NB4 (cell line): ENCODE measurements at regions not wholly inside any gene's neighbourhood (a gene's known extent, or its start where the extent isn't known, plus 50 kb on each side); places are given as distances from the start of the nearest gene placed in this dataset.
A peak's percentile ranks its signal among the peaks of the same experiment; 100 is the strongest.

Experiments
- DNase-seq: peaks from one replicate; pipeline ENCODE4 v3.0.0; 2010; ENCODE audit warnings: low read depth
- H3K4me3 ChIP-seq: one replicate; pipeline ENCODE4 v1.5.1; 2011; ENCODE audit warnings: mild to moderate bottlenecking, low read depth, low read length, moderate library complexity
- CTCF ChIP-seq: IDR thresholded peaks from one replicate; pipeline ENCODE4 v1.5.1; 2012; ENCODE audit warnings: low read depth, low read length
- MAX ChIP-seq: IDR thresholded peaks from 2 replicates; pipeline ENCODE4 v1.6.1; 2011; ENCODE audit warnings: low read depth, low read length
- MYC ChIP-seq: IDR thresholded peaks from 2 replicates; pipeline ENCODE4 v1.6.1; 2011; ENCODE audit warnings: low read depth, low read length
- POLR2A ChIP-seq: IDR thresholded peaks from 2 replicates; pipeline ENCODE4 v1.6.1; 2011; ENCODE audit warnings: mild to moderate bottlenecking; ENCODE audit not compliant: insufficient read length; ENCODE audit errors: extremely low read depth

DNA sequence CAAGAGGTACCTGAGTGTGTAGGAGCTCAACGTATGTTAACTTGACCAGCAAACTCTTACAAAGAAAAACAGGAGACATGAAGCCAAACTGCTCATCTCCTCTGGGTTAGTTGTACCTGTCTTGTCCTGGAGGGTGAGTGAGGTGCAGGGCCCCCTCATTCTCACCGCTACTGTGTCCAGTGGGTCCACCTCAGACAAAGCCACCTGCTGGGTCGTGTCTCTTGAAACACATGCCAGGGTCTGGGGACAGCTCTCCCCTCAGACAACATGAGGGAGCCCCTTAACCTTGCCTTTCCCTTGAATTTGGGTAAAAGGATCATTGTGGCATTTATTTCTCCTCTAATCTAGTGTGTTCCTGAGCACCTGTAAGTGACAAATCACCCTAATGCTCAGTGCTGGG is 185.6 kb downstream of the TLE3 start:
- no peak for DNase-seq
- TF ChIP-seq MAX (no peak), CTCF (no peak), MYC (no peak), POLR2A (no peak)
- no peak overlapping the region for H3K4me3 ChIP-seq

DNA sequence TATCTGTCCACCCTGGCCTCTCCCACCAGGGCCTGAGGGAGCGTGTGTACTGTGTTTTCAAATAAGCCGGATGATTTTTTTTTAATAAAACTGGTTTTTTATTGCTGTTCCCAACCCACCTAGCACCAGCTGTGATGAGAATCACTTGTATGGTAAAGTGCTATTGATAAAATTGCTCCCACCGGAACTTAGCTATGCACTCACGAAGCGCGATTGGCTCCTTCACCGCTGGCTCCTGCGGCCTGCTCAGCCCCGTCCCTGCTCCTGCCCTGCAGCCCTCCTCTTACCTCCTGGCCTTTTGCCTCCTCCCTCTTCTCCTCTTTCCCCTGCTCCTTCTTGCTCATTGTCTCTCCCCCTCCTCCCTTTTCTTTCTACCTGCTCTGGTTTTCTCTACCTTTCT is 183.7 kb downstream of the TLE3 start:
- peak; percentile 26 for DNase-seq
- H3K4me3 ChIP-seq, result no peak overlapping the region
- TF ChIP-seq POLR2A (no peak), MAX (no peak), CTCF (no peak), MYC (no peak)

DNA sequence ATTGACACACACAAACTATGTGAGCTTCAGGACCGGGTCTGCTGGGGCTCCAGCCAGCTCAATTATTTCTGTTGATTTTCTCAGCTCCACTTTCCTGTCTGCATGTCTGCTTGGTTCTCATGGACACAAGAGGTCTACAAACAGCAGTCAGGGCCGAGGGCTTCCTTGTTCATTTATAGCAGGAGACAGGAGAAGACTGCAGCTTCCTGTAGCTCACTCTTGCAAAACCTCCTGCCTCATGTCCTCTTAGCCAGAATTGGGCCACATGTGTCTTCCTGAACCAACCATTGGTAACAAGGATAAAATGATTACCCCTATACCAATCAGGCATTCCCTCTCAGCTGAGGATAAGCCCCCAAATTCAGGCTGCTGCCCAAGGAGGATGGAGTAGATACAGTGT is 182.8 kb downstream of the TLE3 start:
- peak; percentile 88 for DNase-seq
- no peak overlapping the region for H3K4me3 ChIP-seq
- TF ChIP-seq MYC, result peak; percentile 87
- TF ChIP-seq MAX, result peak; percentile 79
- no peak for TF ChIP-seq CTCF

- TF ChIP-seq MAX, result peak; percentile 78
- peak; percentile 77 for TF ChIP-seq MYC
- TF ChIP-seq CTCF, result no peak
- H3K4me3 ChIP-seq, result no peak overlapping the region
- peak; percentile 97 for DNase-seq
Observed at GRCh38 chr15:69916169-69916785, 181.4 kb downstream of the TLE3 start.

DNA sequence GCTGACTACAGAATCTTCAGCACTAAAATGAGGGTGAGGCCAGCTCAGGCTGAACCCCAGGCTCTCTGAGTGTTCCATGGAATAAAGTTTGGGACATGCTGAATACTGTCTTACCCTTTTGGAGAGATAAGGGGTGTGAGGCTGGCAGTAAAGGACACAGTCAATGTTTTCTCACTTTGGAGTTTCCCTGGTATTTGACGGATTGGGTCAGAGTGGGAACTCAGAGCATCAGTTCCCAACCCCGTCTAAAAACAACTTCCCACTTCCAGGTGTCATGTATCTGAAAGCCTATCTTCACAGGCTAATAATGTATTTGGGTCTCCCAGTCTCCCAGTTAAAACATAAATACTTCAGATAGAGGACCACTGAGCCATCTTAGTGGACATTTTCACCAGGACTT is 180.7 kb downstream of the TLE3 start:
- TF ChIP-seq MAX (no peak), POLR2A (no peak), MYC (no peak), CTCF (no peak)
- no peak for DNase-seq
- no peak overlapping the region for H3K4me3 ChIP-seq

DNA sequence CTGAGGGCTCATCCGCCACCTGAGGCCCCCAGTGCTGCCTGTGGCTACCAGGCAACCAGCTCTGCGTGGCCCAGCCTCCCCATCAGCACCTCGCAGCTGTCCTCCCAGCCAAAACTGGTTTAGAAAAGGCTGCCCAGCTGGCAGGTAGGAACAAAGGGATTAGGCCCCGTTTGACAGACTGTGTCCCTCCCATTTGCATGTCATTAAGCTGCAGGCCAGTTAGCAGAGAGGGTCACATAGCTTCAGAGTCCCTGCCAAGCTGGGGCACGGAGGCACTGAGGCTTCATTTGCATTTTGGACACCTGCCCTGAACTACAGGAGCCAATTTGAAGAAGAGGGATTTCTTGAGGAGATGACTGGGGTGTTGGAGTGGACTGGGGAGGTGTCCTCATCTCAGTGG is 177.9 kb downstream of the TLE3 start:
- DNase-seq, result no peak

More for the DNA sequence above, 177.9 kb downstream of the TLE3 start:
- no peak overlapping the region for H3K4me3 ChIP-seq
- TF ChIP-seq POLR2A, result no peak
- no peak for TF ChIP-seq CTCF
- TF ChIP-seq MYC, result no peak
- no peak for TF ChIP-seq MAX
